ENCODE measurements at regions not wholly inside any gene's neighbourhood (a gene's known extent, or its start where the extent isn't known, plus 50 kb on each side); places are given as distances from the start of the nearest gene placed in this dataset.

GRCh38 chr6:135780326-135780725 is 71.2 kb upstream of the PDE7B start:
- no peak overlapping the region for H3K9ac ChIP-seq (ENCODE audit: insufficient read length, low read depth)
- no peaks in the 10 kb centered on the region for H3K4me1 ChIP-seq (ENCODE audit: insufficient read depth, insufficient read length)
- TF ChIP-seq ZNF274 (IDR thresholded peaks at IDR 0.05; ENCODE audit: low read depth, low read length) (no peak), YY1 (IDR thresholded peaks at IDR 0.05; ENCODE audit: insufficient read depth, insufficient read length) (no peak), SUZ12 (IDR thresholded peaks at IDR 0.05; ENCODE audit: extremely low read depth, insufficient read depth, insufficient read length) (no peak)
- no peak for DNase-seq (ENCODE audit: low read depth, low spot score)
- H3K36me3 ChIP-seq (ENCODE audit: insufficient read depth, insufficient read length, low read length) = no peaks in the 10 kb centered on the region
- no peaks in the 10 kb centered on the region for H3K9me3 ChIP-seq (ENCODE audit: insufficient read depth, low read length)
- no peak overlapping the region for H3K4me3 ChIP-seq (ENCODE audit: insufficient read length, low read depth)
- H3K27me3 ChIP-seq (ENCODE audit: insufficient read depth, insufficient read length) = no peaks in the 10 kb centered on the region

GRCh38 chr6:135782546-135782945 is 69.0 kb upstream of the PDE7B start:
- Histone ChIP-seq H3K4me1 (ENCODE audit: insufficient read depth, insufficient read length) (no peaks in the 10 kb centered on the region), H3K27me3 (ENCODE audit: insufficient read depth, insufficient read length) (no peaks in the 10 kb centered on the region), H3K4me3 (ENCODE audit: insufficient read length, low read depth) (no peak overlapping the region), H3K9me3 (ENCODE audit: insufficient read depth, low read length) (no peaks in the 10 kb centered on the region), H3K9ac (ENCODE audit: insufficient read length, low read depth) (no peak overlapping the region), H3K36me3 (ENCODE audit: insufficient read depth, insufficient read length, low read length) (no peaks in the 10 kb centered on the region)
- no peak for TF ChIP-seq YY1 (IDR thresholded peaks at IDR 0.05; ENCODE audit: insufficient read depth, insufficient read length)
- DNase-seq (ENCODE audit: low read depth, low spot score) = no peak

- DNase-seq (ENCODE audit: low read depth, low spot score) = no peak
- Histone ChIP-seq H3K36me3 (ENCODE audit: insufficient read depth, insufficient read length, low read length) (no peaks in the 10 kb centered on the region), H3K4me1 (ENCODE audit: insufficient read depth, insufficient read length) (no peaks in the 10 kb centered on the region), H3K9me3 (ENCODE audit: insufficient read depth, low read length) (no peaks in the 10 kb centered on the region), H3K9ac (ENCODE audit: insufficient read length, low read depth) (no peak overlapping the region), H3K4me3 (ENCODE audit: insufficient read length, low read depth) (no peak overlapping the region), H3K27me3 (ENCODE audit: insufficient read depth, insufficient read length) (no peaks in the 10 kb centered on the region)
- TF ChIP-seq ZNF274 (IDR thresholded peaks at IDR 0.05; ENCODE audit: low read depth, low read length) (no peak), SUZ12 (IDR thresholded peaks at IDR 0.05; ENCODE audit: extremely low read depth, insufficient read depth, insufficient read length) (no peak), YY1 (IDR thresholded peaks at IDR 0.05; ENCODE audit: insufficient read depth, insufficient read length) (no peak)
These were observed 67.0 kb upstream of the PDE7B start for GRCh38 chr6:135784507-135784906.

- H3K27me3 ChIP-seq (ENCODE audit: insufficient read depth, insufficient read length) = no peaks in the 10 kb centered on the region
- DNase-seq (ENCODE audit: low read depth, low spot score) = no peak
- H3K9me3 ChIP-seq (ENCODE audit: insufficient read depth, low read length) = no peaks in the 10 kb centered on the region
- no peak overlapping the region for H3K9ac ChIP-seq (ENCODE audit: insufficient read length, low read depth)
- no peak overlapping the region for H3K4me3 ChIP-seq (ENCODE audit: insufficient read length, low read depth)
- no peak for TF ChIP-seq YY1 (IDR thresholded peaks at IDR 0.05; ENCODE audit: insufficient read depth, insufficient read length)
- TF ChIP-seq ZNF274 (IDR thresholded peaks at IDR 0.05; ENCODE audit: low read depth, low read length) = no peak
- TF ChIP-seq SUZ12 (IDR thresholded peaks at IDR 0.05; ENCODE audit: extremely low read depth, insufficient read depth, insufficient read length) = no peak
- H3K4me1 ChIP-seq (ENCODE audit: insufficient read depth, insufficient read length) = no peaks in the 10 kb centered on the region
- H3K36me3 ChIP-seq (ENCODE audit: insufficient read depth, insufficient read length, low read length) = no peaks in the 10 kb centered on the region
These were observed 62.0 kb upstream of the PDE7B start for GRCh38 chr6:135789375-135790050.

- Histone ChIP-seq H3K9me3 (ENCODE audit: insufficient read depth, low read length) (no peaks in the 10 kb centered on the region), H3K4me1 (ENCODE audit: insufficient read depth, insufficient read length) (no peaks in the 10 kb centered on the region), H3K36me3 (ENCODE audit: insufficient read depth, insufficient read length, low read length) (no peaks in the 10 kb centered on the region), H3K9ac (ENCODE audit: insufficient read length, low read depth) (no peak overlapping the region), H3K27me3 (ENCODE audit: insufficient read depth, insufficient read length) (no peaks in the 10 kb centered on the region), H3K4me3 (ENCODE audit: insufficient read length, low read depth) (no peak overlapping the region)
- no peak for DNase-seq (ENCODE audit: low read depth, low spot score)
- no peak for TF ChIP-seq ZNF274 (IDR thresholded peaks at IDR 0.05; ENCODE audit: low read depth, low read length)
- TF ChIP-seq SUZ12 (IDR thresholded peaks at IDR 0.05; ENCODE audit: extremely low read depth, insufficient read depth, insufficient read length) = no peak
- no peak for TF ChIP-seq YY1 (IDR thresholded peaks at IDR 0.05; ENCODE audit: insufficient read depth, insufficient read length)
These were observed 60.1 kb upstream of the PDE7B start for GRCh38 chr6:135791441-135791840.

GRCh38 chr6:135796643-135797305 is 54.7 kb upstream of the PDE7B start:
- no peaks in the 10 kb centered on the region for H3K36me3 ChIP-seq (ENCODE audit: insufficient read depth, insufficient read length, low read length)
- H3K4me1 ChIP-seq (ENCODE audit: insufficient read depth, insufficient read length) = no peaks in the 10 kb centered on the region
- no peak overlapping the region for H3K4me3 ChIP-seq (ENCODE audit: insufficient read length, low read depth)
- H3K9me3 ChIP-seq (ENCODE audit: insufficient read depth, low read length) = no peaks in the 10 kb centered on the region
- H3K27me3 ChIP-seq (ENCODE audit: insufficient read depth, insufficient read length) = no peaks in the 10 kb centered on the region
- no peak for DNase-seq (ENCODE audit: low read depth, low spot score)
- H3K9ac ChIP-seq (ENCODE audit: insufficient read length, low read depth) = no peak overlapping the region
- TF ChIP-seq ZNF274 (IDR thresholded peaks at IDR 0.05; ENCODE audit: low read depth, low read length) = no peak
- no peak for TF ChIP-seq YY1 (IDR thresholded peaks at IDR 0.05; ENCODE audit: insufficient read depth, insufficient read length)
- no peak for TF ChIP-seq SUZ12 (IDR thresholded peaks at IDR 0.05; ENCODE audit: extremely low read depth, insufficient read depth, insufficient read length)

GRCh38 chr6:135797361-135797760 is 54.1 kb upstream of the PDE7B start:
- Histone ChIP-seq H3K27me3 (ENCODE audit: insufficient read depth, insufficient read length) (no peaks in the 10 kb centered on the region), H3K4me1 (ENCODE audit: insufficient read depth, insufficient read length) (no peaks in the 10 kb centered on the region), H3K4me3 (ENCODE audit: insufficient read length, low read depth) (no peak overlapping the region), H3K36me3 (ENCODE audit: insufficient read depth, insufficient read length, low read length) (no peaks in the 10 kb centered on the region), H3K9me3 (ENCODE audit: insufficient read depth, low read length) (no peaks in the 10 kb centered on the region), H3K9ac (ENCODE audit: insufficient read length, low read depth) (no peak overlapping the region)
- no peak for TF ChIP-seq ZNF274 (IDR thresholded peaks at IDR 0.05; ENCODE audit: low read depth, low read length)
- no peak for TF ChIP-seq YY1 (IDR thresholded peaks at IDR 0.05; ENCODE audit: insufficient read depth, insufficient read length)
- no peak for TF ChIP-seq SUZ12 (IDR thresholded peaks at IDR 0.05; ENCODE audit: extremely low read depth, insufficient read depth, insufficient read length)
- DNase-seq (ENCODE audit: low read depth, low spot score) = no peak
